ENCODE measurements at regions not wholly inside any gene's neighbourhood (a gene's known extent, or its start where the extent isn't known, plus 50 kb on each side); places are given as distances from the start of the nearest gene placed in this dataset.

DNA sequence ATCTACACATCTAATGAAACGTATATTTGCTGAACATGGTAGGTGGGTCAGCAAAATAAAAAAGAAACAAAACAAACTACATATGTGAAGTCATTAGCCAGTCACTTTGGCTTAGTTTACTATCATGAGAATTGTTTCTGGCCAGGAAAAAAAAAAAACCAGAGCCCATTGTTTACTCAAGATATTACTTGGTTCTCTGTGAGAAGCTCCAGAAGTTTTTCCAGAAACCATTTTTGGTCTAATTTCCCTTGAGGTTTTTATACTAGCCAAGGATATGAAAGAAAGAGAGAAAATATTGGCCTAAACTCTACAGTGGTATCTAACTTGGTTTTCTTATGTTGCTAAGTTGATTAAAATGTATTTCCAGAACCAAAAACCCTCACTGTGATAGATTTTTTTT lies 259.1 kb downstream of the PDHA2 start:
- H3K4me1 Mint-ChIP-seq, result peaks cover 6% of the 10 kb centered on the region; the same call in 2 of the 3 replicates
- Histone ChIP-seq H3K27ac (ENCODE audit: low read depth) (no peak overlapping the region), H3K36me3 (ENCODE audit: insufficient read depth) (no peaks in the 10 kb centered on the region), H3K4me1 (ENCODE audit: insufficient read depth) (no peaks in the 10 kb centered on the region), H3K79me2 (replicated peaks; ENCODE audit: insufficient read depth) (no peaks in the 10 kb centered on the region), H3K27me3 (ENCODE audit: insufficient read depth) (no peaks in the 10 kb centered on the region), H3K4me3 (no peak overlapping the region), H3K4me2 (no peak overlapping the region), H3K9me2 (ENCODE audit: insufficient read depth) (peaks cover 9% of the 10 kb centered on the region), H2AFZ (no peak overlapping the region), H3F3A (replicated peaks; ENCODE audit: low read depth) (no peaks in the 10 kb centered on the region), H4K20me1 (replicated peaks; ENCODE audit: insufficient read depth) (no peaks in the 10 kb centered on the region)
- H3K27ac Mint-ChIP-seq, result no peak overlapping the region
- peaks cover 7% of the 10 kb centered on the region; the same call in 2 of the 3 replicates for H3K9me3 Mint-ChIP-seq
- peaks cover 5% of the 10 kb centered on the region; the same call in 1 of the 3 replicates for H3K36me3 Mint-ChIP-seq (ENCODE audit: low read depth)
- H3K27me3 Mint-ChIP-seq (ENCODE audit: insufficient read depth, low read depth, poor library complexity), result no peaks in the 10 kb centered on the region
- no peak for TF ChIP-seq EZH2phosphoT487 (IDR thresholded peaks at IDR 0.05; ENCODE audit: unreplicated experiment)
- TF ChIP-seq STAT1 (IDR thresholded peaks at IDR 0.05; ENCODE audit: unreplicated experiment), result no peak
- no peak for TF ChIP-seq JUNB (IDR thresholded peaks at IDR 0.05; ENCODE audit: unreplicated experiment)
- no peak for TF ChIP-seq CREB1 (CRISPR knock-in tag; IDR thresholded peaks at IDR 0.05; ENCODE audit: low read depth)
- TF ChIP-seq NANOG (IDR thresholded peaks at IDR 0.05; ENCODE audit: borderline replicate concordance), result no peak
- no peak overlapping the region for H3K4me3 Mint-ChIP-seq
- DNase-seq (ENCODE audit: low spot score) (no peak), ATAC-seq (no peak)

GRCh38 chr4:96102541-96103026 lies 262.7 kb downstream of the PDHA2 start:
- H3F3A ChIP-seq (replicated peaks; ENCODE audit: low read depth), result no peaks in the 10 kb centered on the region
- H2AFZ ChIP-seq, result no peak overlapping the region
- no peaks in the 10 kb centered on the region for H3K4me1 Mint-ChIP-seq
- H3K9me3 Mint-ChIP-seq, result peaks cover 7% of the 10 kb centered on the region; the same call in 2 of the 3 replicates
- no peak overlapping the region for H3K4me3 ChIP-seq
- ATAC-seq, result no peak
- DNase-seq (ENCODE audit: low spot score), result no peak
- no peak overlapping the region for H3K27ac Mint-ChIP-seq
- H4K20me1 ChIP-seq (replicated peaks; ENCODE audit: insufficient read depth), result no peaks in the 10 kb centered on the region
- H3K9me2 ChIP-seq (ENCODE audit: insufficient read depth), result peaks cover 10% of the 10 kb centered on the region
- H3K36me3 Mint-ChIP-seq (ENCODE audit: low read depth), result peaks cover 5% of the 10 kb centered on the region; the same call in 1 of the 3 replicates
- no peaks in the 10 kb centered on the region for H3K27me3 ChIP-seq (ENCODE audit: insufficient read depth)
- no peak overlapping the region for H3K4me2 ChIP-seq
- no peaks in the 10 kb centered on the region for H3K4me1 ChIP-seq (ENCODE audit: insufficient read depth)
- H3K79me2 ChIP-seq (replicated peaks; ENCODE audit: insufficient read depth), result no peaks in the 10 kb centered on the region
- no peaks in the 10 kb centered on the region for H3K36me3 ChIP-seq (ENCODE audit: insufficient read depth)
- H3K27ac ChIP-seq (ENCODE audit: low read depth), result no peak overlapping the region
- no peak overlapping the region for H3K4me3 Mint-ChIP-seq
- no peaks in the 10 kb centered on the region for H3K27me3 Mint-ChIP-seq (ENCODE audit: insufficient read depth, low read depth, poor library complexity)
- TF ChIP-seq POLR2AphosphoS5 (IDR thresholded peaks at IDR 0.05; ENCODE audit: low read depth) (no peak), JUNB (IDR thresholded peaks at IDR 0.05; ENCODE audit: unreplicated experiment) (no peak), EZH2 (IDR thresholded peaks at IDR 0.05; ENCODE audit: low read depth, unreplicated experiment) (no peak), ZNF331 (CRISPR knock-in tag; IDR thresholded peaks at IDR 0.05; ENCODE audit: low read depth) (no peak), STAT1 (IDR thresholded peaks at IDR 0.05; ENCODE audit: unreplicated experiment) (no peak), ZNF114 (CRISPR knock-in tag; IDR thresholded peaks at IDR 0.05) (no peak), CREB1 (CRISPR knock-in tag; IDR thresholded peaks at IDR 0.05; ENCODE audit: low read depth) (no peak), EZH2phosphoT487 (IDR thresholded peaks at IDR 0.05; ENCODE audit: unreplicated experiment) (no peak), NANOG (IDR thresholded peaks at IDR 0.05; ENCODE audit: borderline replicate concordance) (no peak)
- TF ChIP-seq, protein P1, sequence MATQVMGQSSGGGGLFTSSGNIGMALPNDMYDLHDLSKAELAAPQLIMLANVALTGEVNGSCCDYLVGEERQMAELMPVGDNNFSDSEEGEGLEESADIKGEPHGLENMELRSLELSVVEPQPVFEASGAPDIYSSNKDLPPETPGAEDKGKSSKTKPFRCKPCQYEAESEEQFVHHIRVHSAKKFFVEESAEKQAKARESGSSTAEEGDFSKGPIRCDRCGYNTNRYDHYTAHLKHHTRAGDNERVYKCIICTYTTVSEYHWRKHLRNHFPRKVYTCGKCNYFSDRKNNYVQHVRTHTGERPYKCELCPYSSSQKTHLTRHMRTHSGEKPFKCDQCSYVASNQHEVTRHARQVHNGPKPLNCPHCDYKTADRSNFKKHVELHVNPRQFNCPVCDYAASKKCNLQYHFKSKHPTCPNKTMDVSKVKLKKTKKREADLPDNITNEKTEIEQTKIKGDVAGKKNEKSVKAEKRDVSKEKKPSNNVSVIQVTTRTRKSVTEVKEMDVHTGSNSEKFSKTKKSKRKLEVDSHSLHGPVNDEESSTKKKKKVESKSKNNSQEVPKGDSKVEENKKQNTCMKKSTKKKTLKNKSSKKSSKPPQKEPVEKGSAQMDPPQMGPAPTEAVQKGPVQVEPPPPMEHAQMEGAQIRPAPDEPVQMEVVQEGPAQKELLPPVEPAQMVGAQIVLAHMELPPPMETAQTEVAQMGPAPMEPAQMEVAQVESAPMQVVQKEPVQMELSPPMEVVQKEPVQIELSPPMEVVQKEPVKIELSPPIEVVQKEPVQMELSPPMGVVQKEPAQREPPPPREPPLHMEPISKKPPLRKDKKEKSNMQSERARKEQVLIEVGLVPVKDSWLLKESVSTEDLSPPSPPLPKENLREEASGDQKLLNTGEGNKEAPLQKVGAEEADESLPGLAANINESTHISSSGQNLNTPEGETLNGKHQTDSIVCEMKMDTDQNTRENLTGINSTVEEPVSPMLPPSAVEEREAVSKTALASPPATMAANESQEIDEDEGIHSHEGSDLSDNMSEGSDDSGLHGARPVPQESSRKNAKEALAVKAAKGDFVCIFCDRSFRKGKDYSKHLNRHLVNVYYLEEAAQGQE (IDR thresholded peaks at IDR 0.05; ENCODE audit: unreplicated experiment), result no peak
- TF ChIP-seq, protein P2, sequence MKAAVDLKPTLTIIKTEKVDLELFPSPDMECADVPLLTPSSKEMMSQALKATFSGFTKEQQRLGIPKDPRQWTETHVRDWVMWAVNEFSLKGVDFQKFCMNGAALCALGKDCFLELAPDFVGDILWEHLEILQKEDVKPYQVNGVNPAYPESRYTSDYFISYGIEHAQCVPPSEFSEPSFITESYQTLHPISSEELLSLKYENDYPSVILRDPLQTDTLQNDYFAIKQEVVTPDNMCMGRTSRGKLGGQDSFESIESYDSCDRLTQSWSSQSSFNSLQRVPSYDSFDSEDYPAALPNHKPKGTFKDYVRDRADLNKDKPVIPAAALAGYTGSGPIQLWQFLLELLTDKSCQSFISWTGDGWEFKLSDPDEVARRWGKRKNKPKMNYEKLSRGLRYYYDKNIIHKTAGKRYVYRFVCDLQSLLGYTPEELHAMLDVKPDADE (IDR thresholded peaks at IDR 0.05), result no peak

Measured in GM23338 (cell line).